Keratinocyte (primary cell): ENCODE measurements at regions not wholly inside any gene's neighbourhood (a gene's known extent, or its start where the extent isn't known, plus 50 kb on each side); places are given as distances from the start of the nearest gene placed in this dataset.
A peak's percentile ranks its signal among the peaks of the same experiment; 100 is the strongest.

Experiments used
- DNase-seq: peaks from one replicate; pipeline ENCODE4 v3.0.0-alpha.2; 2011; ENCODE audit warnings: low read depth, missing footprints, low spot score
- FAIRE-seq: peaks from 2 replicates; lab custom pipeline; 2011; peaks lifted over from hg19 to GRCh38; lab: Jason Lieb, UNC
- H2AFZ ChIP-seq: 2 replicates; pipeline ENCODE4 v1.6.0; 2012; ENCODE audit warnings: low read length, control low read depth, inconsistent platforms; ENCODE audit not compliant: control insufficient read depth
- H3K27ac ChIP-seq: 2 replicates; pipeline ENCODE4 v1.5.1; 2011; ENCODE audit warnings: low read length; ENCODE audit not compliant: control insufficient read depth, insufficient read depth
- H3K27me3 ChIP-seq: 3 replicates; pipeline ENCODE4 v1.6.0; 2011; ENCODE audit warnings: low read length; ENCODE audit not compliant: control insufficient read depth, insufficient read depth; ENCODE audit errors: extremely low read depth
- H3K36me3 ChIP-seq, 2 experiments: 2 replicates in 1 of 2; 3 replicates in 1 of 2; pipeline ENCODE4 v1.5.1; 2011; ENCODE audit warnings: low read length in 2 of 2, mild to moderate bottlenecking in 1 of 2; ENCODE audit not compliant: control insufficient read depth in 2 of 2, insufficient read depth in 2 of 2; ENCODE audit errors: extremely low read depth in 1 of 2
- H3K4me1 ChIP-seq: 3 replicates; pipeline ENCODE4 v1.5.1; 2011; ENCODE audit warnings: low read length; ENCODE audit not compliant: control insufficient read depth, insufficient read depth; ENCODE audit errors: extremely low read depth
- H3K4me2 ChIP-seq: 3 replicates; pipeline ENCODE4 v1.6.0; 2011; ENCODE audit warnings: low read depth, low read length; ENCODE audit not compliant: control insufficient read depth, insufficient read depth; ENCODE audit errors: extremely low read depth
- H3K4me3 ChIP-seq, 3 experiments: fragments of 200-600 bp in 1 of 3; sonication (generic) in 1 of 3; 2 replicates in 2 of 3; 3 replicates in 1 of 3; pipeline ENCODE4 v1.5.1; 2011 to 2016; ENCODE audit warnings: low read length in 3 of 3, mild to moderate bottlenecking in 3 of 3, control low read depth in 2 of 3, inconsistent platforms in 1 of 3, low read depth in 1 of 3, mixed read lengths in 1 of 3, mixed run types in 1 of 3, moderate library complexity in 1 of 3; ENCODE audit not compliant: control insufficient read depth in 2 of 3, insufficient read depth in 2 of 3; ENCODE audit errors: extremely low read depth in 1 of 3
- H3K79me2 ChIP-seq: 2 replicates; pipeline ENCODE4 v1.6.0; 2012; ENCODE audit warnings: low read length; ENCODE audit not compliant: control insufficient read depth, insufficient read depth
- H3K9ac ChIP-seq: 3 replicates; pipeline ENCODE4 v1.6.0; 2011; ENCODE audit warnings: low read length; ENCODE audit not compliant: control insufficient read depth, insufficient read depth; ENCODE audit errors: extremely low read depth
- H3K9me1 ChIP-seq: 3 replicates; pipeline ENCODE4 v1.6.0; 2011; ENCODE audit warnings: low read length; ENCODE audit not compliant: control insufficient read depth, insufficient read depth; ENCODE audit errors: extremely low read depth
- H3K9me3 ChIP-seq: 2 replicates; pipeline ENCODE4 v1.5.1; 2012; ENCODE audit warnings: low read depth, low read length; ENCODE audit not compliant: control insufficient read depth
- H4K20me1 ChIP-seq: 3 replicates; pipeline ENCODE4 v1.6.0; 2011; ENCODE audit warnings: low read length; ENCODE audit not compliant: control insufficient read depth, insufficient read depth; ENCODE audit errors: extremely low read depth
- EZH2 ChIP-seq: IDR thresholded peaks from one replicate; pipeline ENCODE4 v1.6.1; 2012; ENCODE audit warnings: inconsistent platforms, mild to moderate bottlenecking, low read length, moderate library complexity
- dilution Hi-C: fragments of 300-500 bp; cut with MboI; formaldehyde crosslinking; loops from one replicate; pipeline ENCODE4 v1.7.0; 2020; ENCODE audit warnings: low sequenced_read_pairs; ENCODE audit not compliant: extremely low pct_ligation_motif_present
- TF ChIP-seq, protein P1 (sequence below), 3 experiments: IDR thresholded peaks in 1 of 3; conservative IDR thresholded peaks in 1 of 3; optimal IDR thresholded peaks in 1 of 3; 2 replicates in 2 of 3; 3 replicates in 1 of 3; pipeline versions ENCODE3 to v1.5.1; 2011; ENCODE audit warnings: low read length in 3 of 3, mild to moderate bottlenecking in 3 of 3, moderate library complexity in 2 of 3, control low read depth in 1 of 3, inconsistent platforms in 1 of 3; ENCODE audit not compliant: insufficient read depth in 2 of 3; ENCODE audit errors: extremely low read depth in 1 of 3

DNA sequence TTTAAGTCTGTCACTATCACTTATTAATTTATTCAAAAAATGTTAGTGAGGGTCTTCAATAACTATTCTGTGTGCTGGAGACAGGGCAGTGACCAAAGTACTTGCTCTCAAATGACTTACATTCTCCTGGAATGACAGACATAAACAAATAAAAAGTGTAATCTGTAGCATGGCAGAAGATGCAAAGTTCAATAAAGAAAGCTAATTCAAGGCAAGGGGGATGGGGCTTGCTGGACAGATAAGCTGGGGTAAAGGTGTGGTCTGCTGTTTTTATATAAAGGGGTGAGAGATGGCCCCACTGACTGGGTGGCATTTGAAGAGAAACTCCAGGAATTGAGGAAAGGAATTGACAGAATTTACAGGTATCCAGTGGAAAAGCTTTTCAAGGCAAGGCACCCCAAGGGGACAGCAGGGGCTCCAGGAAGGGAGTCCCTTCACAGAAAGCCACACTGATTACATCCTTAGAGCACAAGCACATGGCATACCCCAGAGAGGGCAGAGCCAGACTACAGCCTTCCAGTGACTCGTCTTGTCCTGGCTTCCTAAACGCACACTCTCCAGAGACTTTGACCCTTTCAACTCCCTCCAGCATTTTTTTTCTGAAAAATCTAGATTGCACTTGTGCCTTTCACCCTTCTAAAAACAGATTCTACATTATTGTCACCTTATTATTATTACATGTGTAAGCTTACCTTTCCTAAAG lies 123.7 kb upstream of the HS3ST3A1 start:
- H3K9me1 ChIP-seq = no peaks in the 10 kb centered on the region
- DNase-seq (no peak), FAIRE-seq (no peak)
- dilution Hi-C loops = no loop called here
- no peak overlapping the region for H3K4me2 ChIP-seq
- H3K9ac ChIP-seq = no peak overlapping the region
- H4K20me1 ChIP-seq = no peaks in the 10 kb centered on the region
- no peak overlapping the region for H3K27ac ChIP-seq
- H3K79me2 ChIP-seq = no peaks in the 10 kb centered on the region
- H2AFZ ChIP-seq = no peak overlapping the region
- H3K9me3 ChIP-seq = no peaks in the 10 kb centered on the region
- H3K36me3 ChIP-seq = no peaks in the 10 kb centered on the region
- H3K4me3 ChIP-seq = no peak overlapping the region
- TF ChIP-seq, protein P1, sequence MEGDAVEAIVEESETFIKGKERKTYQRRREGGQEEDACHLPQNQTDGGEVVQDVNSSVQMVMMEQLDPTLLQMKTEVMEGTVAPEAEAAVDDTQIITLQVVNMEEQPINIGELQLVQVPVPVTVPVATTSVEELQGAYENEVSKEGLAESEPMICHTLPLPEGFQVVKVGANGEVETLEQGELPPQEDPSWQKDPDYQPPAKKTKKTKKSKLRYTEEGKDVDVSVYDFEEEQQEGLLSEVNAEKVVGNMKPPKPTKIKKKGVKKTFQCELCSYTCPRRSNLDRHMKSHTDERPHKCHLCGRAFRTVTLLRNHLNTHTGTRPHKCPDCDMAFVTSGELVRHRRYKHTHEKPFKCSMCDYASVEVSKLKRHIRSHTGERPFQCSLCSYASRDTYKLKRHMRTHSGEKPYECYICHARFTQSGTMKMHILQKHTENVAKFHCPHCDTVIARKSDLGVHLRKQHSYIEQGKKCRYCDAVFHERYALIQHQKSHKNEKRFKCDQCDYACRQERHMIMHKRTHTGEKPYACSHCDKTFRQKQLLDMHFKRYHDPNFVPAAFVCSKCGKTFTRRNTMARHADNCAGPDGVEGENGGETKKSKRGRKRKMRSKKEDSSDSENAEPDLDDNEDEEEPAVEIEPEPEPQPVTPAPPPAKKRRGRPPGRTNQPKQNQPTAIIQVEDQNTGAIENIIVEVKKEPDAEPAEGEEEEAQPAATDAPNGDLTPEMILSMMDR (optimal IDR thresholded peaks at IDR 0.05 in 1 of 3, IDR thresholded peaks at IDR 0.05 in 1 of 3, conservative IDR thresholded peaks at IDR 0.05 in 1 of 3; ENCODE audit: extremely low read depth in 1 of 3, insufficient read depth in 2 of 3, low read length in 3 of 3) = no peak
- no peak for TF ChIP-seq EZH2
- no peaks in the 10 kb centered on the region for H3K27me3 ChIP-seq
- H3K4me1 ChIP-seq = peaks cover 8% of the 10 kb centered on the region

DNA sequence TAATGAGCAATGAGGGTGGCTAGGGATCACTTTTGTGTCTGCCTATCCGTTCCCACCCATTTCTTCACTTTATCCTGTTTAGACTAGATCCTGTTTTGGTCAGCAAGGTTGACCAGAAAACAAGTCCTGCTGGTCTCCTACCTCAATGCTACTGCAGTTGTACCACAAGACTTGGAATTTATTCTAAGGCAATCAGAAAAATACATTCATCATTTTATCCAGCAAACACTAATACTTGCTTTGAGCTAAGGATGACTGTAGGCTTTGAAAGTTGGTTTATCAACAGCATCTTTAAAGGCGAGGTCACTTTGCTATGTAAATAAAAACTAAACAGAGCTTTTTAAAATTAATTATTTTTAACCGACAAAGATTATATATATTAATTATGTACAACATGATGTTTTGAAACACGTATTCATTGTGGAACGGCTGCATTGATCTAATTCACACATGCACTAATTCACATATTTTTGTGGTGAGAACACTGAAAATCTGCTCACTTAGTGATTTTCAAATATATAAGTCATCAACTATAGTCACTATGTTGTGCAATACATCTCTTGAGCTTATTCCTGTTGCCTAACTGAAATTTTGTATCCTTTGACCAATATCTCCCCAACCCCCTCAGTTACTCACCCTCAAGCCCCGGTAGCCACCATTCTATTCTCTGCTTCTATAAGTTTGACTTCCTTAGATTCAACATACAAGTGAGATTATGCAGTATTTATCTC lies 125.9 kb upstream of the HS3ST3A1 start:
- H2AFZ ChIP-seq = no peak overlapping the region
- no peaks in the 10 kb centered on the region for H3K9me1 ChIP-seq
- FAIRE-seq = no peak
- H3K79me2 ChIP-seq = no peaks in the 10 kb centered on the region
- dilution Hi-C loops = no loop called here
- H3K9ac ChIP-seq = no peak overlapping the region
- H3K4me1 ChIP-seq = peaks cover 8% of the 10 kb centered on the region
- H3K9me3 ChIP-seq = no peaks in the 10 kb centered on the region
- no peaks in the 10 kb centered on the region for H3K27me3 ChIP-seq
- no peaks in the 10 kb centered on the region for H3K36me3 ChIP-seq
- no peak overlapping the region for H3K4me2 ChIP-seq
- H4K20me1 ChIP-seq = no peaks in the 10 kb centered on the region
- no peak overlapping the region for H3K4me3 ChIP-seq
- peak; percentile 25 for DNase-seq
- TF ChIP-seq EZH2 = no peak
- TF ChIP-seq, protein P1 (optimal IDR thresholded peaks at IDR 0.05 in 1 of 3, IDR thresholded peaks at IDR 0.05 in 1 of 3, conservative IDR thresholded peaks at IDR 0.05 in 1 of 3; ENCODE audit: extremely low read depth in 1 of 3, insufficient read depth in 2 of 3, low read length in 3 of 3) = no peak
- no peak overlapping the region for H3K27ac ChIP-seq
